Epithelial cell of proximal tubule (primary cell): ENCODE measurements at regions not wholly inside any gene's neighbourhood (a gene's known extent, or its start where the extent isn't known, plus 50 kb on each side); places are given as distances from the start of the nearest gene placed in this dataset.

ENCODE experiments used
- DNase-seq: peaks from one replicate; pipeline ENCODE4 v3.0.0-alpha.2; 2011; ENCODE audit warnings: low read depth
- H3K4me3 ChIP-seq: 2 replicates; pipeline ENCODE4 v1.5.1; 2011; ENCODE audit warnings: low read depth, mild to moderate bottlenecking, low read length
- CTCF ChIP-seq: conservative IDR thresholded peaks from 2 replicates; pipeline ENCODE4 v1.5.1; 2012; ENCODE audit warnings: low read depth, mild to moderate bottlenecking, low read length

GRCh38 chr11:112752563-112752962 is 208.7 kb upstream of the NCAM1 start:
- no peak overlapping the region for H3K4me3 ChIP-seq
- DNase-seq: no peak
- no peak for TF ChIP-seq CTCF

- DNase-seq: no peak
- no peak for TF ChIP-seq CTCF
- H3K4me3 ChIP-seq: no peak overlapping the region
Measured at GRCh38 chr11:112753706-112754105, 207.5 kb upstream of the NCAM1 start.

- no peak for TF ChIP-seq CTCF
- no peak overlapping the region for H3K4me3 ChIP-seq
- no peak for DNase-seq
Measured at GRCh38 chr11:112759418-112759817, 201.8 kb upstream of the NCAM1 start.

- TF ChIP-seq CTCF: no peak
- H3K4me3 ChIP-seq: no peak overlapping the region
- no peak for DNase-seq
Measured at GRCh38 chr11:112760396-112761059, 200.7 kb upstream of the NCAM1 start.

- H3K4me3 ChIP-seq: no peak overlapping the region
- TF ChIP-seq CTCF: no peak
- no peak for DNase-seq
Measured at GRCh38 chr11:112761911-112762706, 199.1 kb upstream of the NCAM1 start.

GRCh38 chr11:112762707-112763090 is 198.5 kb upstream of the NCAM1 start:
- H3K4me3 ChIP-seq: no peak overlapping the region
- no peak for DNase-seq
- no peak for TF ChIP-seq CTCF
